DND-41 (cell line): ENCODE measurements at regions not wholly inside any gene's neighbourhood (a gene's known extent, or its start where the extent isn't known, plus 50 kb on each side); places are given as distances from the start of the nearest gene placed in this dataset.

Source experiments
- CTCF ChIP-seq: IDR thresholded peaks from 2 replicates; pipeline ENCODE4 v1.5.1; 2012; ENCODE audit warnings: borderline replicate concordance, low read length, moderate library complexity, mild to moderate bottlenecking; ENCODE audit not compliant: poor library complexity, severe bottlenecking; ENCODE audit errors: extremely low read depth
- EZH2 ChIP-seq: IDR thresholded peaks from 3 replicates; pipeline ENCODE4 v1.6.1; 2012; ENCODE audit warnings: borderline replicate concordance, low read depth, mild to moderate bottlenecking, moderate library complexity, low read length, inconsistent platforms; ENCODE audit not compliant: severe bottlenecking

DNA sequence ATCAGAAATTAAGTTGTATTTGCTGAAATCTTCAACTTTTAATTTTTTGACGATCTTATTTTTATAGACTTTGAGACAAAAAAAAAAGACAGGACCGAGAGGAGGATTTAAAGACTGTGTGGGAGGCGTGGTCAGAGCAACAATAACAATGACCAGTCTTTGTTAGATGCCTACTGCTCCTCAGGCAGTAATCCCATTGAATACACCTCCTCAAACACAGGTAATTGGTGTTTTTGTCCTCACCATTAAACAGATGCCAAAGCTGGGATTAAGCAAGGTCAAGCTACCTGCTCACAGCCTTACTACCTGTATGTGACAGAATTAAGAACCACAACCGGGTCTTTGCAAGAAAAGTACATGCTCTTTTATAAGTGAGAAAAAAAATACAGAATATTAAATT lies 233.3 kb upstream of the GRAMD2B start:
- TF ChIP-seq CTCF, result no peak
- no peak for TF ChIP-seq EZH2
